Middle frontal gyrus (tissue), 1 donor: ENCODE measurements at regions not wholly inside any gene's neighbourhood (a gene's known extent, or its start where the extent isn't known, plus 50 kb on each side); places are given as distances from the start of the nearest gene placed in this dataset.

Experiments used
- DNase-seq: peaks from one replicate; pipeline ENCODE4 v3.0.0-alpha.2; 2015; ENCODE audit warnings: low spot score; ENCODE audit errors: extremely low spot score

DNA sequence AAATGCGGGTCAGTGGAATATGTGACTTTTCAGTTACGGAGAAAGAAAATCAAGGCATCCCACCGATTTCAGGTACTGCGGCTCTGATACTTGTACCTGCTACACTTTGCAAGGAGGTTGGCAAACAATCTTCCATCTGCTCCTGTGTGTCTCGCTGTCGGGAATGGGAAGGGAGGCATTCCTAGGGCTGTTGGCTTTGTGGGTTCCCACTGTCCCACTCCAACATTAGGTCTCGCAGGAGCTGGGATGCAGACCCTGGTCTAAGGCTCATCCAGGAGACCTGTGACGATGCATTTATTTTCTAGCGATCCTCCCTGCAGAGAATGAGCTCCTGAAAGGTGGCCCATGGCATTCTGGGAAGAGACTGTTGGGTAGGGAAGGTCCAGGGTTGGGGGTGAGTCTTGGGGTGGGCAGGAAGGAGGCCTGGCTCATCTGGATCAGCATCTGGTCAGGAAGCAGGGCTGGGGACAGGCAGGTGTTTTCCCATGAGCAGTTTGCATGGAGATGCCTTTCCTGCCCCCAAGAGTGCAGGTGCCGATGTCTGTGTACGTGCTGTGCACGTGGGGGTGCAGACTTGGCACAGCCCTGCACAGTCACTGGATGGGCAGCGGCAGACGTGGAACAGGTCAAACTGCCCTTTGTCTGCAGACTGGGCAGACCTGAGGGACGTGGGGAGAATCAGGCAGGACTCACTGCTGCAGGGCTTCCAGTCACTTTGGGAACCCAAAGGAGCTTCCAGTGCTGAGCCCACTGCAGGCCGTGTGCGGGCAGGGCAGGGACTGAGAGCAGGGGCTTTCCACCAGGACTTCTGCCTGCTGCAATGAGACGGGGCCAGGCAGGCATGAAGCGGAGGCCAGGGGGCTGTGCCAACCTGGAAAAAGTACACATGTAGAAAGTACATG is 152.4 kb downstream of the TEX29 start:
- no peak for DNase-seq

DNA sequence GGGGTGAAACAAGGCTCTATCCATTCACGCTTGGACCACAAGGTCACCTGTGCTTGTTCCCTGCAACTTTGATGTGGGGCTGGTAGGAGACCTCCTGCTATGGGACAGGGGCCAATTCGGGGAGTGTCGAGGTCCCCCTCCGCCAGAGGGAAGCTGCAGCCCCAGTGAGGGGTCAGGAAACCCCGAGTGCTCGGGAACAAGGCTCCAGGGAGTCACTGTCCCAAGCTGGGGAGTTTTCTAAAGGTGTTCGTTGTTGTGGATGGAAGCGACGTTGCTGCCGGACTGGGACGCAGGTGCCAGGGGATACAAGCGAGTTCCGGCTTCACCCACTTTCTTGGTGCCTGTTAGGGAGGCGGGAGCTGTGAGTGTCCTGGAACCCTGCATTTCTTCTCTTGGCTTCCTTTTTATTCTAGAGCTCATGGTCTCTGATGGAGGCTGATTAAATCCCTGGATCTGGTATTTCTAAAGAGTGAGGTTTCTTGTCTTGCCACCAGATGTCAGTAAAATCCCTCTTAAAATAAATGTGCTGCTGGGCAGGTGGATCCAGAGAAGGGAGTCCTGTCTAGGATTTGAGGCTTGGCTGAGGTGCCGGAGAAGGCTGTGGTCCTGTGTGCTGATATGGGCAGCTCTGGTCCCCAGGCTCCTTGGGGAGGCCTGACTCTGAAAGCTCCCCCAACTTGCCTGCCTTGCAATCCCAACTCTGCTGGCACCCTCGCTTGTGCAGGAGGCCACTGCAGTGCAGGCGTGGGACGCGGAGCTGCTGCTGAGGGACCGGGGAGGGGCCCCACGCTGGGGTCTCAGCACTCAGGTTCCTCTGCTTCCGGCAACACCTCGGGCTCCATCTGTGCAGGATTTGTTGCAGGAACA is 153.9 kb downstream of the TEX29 start:
- DNase-seq: peak; percentile 48

DNA sequence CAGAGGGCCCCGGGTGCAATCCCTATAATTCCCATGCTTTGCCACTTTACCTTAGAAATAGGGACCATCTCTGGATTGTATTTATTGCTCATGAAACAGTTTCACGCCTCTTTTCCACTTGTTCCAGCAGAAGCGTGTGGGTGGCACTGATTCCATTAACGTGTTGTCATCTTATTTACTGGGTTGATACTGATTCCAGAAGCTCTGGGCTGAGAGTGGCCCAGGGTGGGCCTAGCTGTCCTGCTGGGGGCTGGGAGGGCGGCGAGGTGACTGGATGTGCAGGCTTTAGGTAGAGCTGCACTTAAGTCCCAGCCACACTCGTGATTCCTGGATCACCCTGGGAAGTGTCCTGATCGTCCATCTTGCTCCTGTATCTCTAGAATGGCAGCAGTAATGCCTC is 155.0 kb downstream of the TEX29 start:
- no peak for DNase-seq

DNA sequence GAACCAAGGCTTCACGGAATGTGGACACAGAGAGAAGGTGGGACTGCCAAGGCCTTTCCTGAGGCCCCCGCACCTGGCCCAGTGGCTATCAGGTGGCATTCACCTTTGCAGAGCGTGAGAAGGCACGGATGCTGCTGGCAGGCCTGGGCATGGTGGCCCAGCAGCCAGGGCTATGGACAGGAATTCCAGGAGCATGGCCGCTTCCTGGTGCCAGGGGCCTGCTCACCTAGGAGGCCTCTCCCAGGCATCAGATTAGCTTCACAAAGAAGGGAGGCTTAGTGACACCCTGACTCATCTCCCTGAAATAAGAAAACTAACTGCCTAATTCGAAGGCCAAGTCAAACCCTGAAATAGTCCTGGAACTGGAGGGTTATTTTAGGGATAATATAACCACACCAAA is 155.8 kb downstream of the TEX29 start:
- no peak for DNase-seq

DNA sequence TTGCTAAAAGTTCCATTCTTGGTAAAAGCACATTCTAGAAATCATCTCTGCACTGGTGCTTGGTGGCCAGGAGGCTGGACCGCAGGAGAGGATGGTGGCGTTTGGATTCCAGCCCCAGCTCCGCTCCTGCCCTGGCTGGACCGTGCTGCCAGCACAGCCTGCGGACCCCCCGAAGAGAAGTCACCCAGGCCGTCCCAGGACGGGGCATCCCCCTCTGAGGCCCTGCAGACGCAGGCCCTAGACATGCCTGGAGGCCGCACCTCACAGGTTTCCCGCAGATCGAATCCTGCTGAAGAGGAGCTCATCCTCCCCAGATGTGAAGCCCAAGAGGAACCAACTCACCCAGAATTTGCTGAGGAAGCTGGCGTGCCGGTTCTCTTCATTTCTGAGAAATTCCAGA is 159.0 kb downstream of the TEX29 start:
- DNase-seq: no peak

DNA sequence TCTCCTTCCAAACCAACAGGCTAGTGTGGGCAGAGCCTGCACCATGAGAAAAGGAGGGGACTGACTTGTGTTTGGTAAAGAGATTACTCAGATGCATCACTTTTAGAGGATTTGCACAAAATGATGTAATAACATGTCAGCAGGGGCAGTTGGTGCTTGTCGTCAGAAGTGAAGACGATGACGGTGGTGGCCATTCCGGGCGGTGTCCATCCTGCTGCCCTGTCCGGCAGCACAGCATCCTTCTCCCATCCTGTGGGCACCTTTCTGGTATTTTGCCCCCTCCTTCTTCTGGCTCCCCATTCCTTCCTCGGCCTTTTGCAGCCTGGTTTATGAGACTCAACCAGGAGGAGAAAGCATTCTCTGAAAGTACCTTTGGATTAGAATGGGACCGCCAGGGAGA is 160.1 kb downstream of the TEX29 start:
- DNase-seq: no peak

DNA sequence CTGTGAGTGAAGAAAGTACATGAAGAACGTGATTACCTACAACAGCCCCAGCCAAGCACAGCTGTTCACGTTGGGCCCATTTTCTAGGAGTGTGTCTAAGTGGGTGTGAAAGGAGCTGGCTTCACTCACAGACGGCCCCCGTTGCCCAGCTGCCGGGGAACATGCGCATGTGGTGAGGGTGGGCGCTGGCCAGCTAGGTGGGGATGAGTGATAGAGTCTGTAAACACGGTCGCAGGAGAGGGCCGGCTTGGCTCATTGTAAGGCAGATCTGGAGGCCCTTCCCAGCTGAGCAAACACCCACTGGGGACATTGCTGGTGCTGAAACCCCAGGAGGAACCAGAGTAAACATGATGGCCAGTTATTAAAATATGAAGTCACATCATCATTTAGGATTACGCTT is 160.5 kb downstream of the TEX29 start:
- DNase-seq: no peak

DNA sequence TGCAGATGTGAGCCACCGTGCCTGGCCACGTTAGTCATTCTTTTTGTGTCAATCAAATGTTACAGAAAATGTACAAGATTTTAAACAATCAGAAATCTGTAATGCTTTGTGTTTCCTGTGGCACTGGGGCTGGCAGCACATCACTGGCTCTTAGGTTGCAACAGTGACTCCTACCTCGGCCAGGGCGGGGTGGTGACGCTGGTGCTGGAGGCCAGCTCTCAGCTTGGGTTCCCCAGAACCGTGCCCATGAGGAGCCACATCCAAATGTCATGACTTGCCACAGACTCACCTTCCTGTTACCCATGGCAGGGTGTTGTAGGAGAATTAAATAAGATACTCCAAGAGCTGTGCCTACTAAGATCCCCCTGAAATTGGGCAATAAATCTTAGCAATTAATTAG is 161.7 kb downstream of the TEX29 start:
- DNase-seq: no peak

DNA sequence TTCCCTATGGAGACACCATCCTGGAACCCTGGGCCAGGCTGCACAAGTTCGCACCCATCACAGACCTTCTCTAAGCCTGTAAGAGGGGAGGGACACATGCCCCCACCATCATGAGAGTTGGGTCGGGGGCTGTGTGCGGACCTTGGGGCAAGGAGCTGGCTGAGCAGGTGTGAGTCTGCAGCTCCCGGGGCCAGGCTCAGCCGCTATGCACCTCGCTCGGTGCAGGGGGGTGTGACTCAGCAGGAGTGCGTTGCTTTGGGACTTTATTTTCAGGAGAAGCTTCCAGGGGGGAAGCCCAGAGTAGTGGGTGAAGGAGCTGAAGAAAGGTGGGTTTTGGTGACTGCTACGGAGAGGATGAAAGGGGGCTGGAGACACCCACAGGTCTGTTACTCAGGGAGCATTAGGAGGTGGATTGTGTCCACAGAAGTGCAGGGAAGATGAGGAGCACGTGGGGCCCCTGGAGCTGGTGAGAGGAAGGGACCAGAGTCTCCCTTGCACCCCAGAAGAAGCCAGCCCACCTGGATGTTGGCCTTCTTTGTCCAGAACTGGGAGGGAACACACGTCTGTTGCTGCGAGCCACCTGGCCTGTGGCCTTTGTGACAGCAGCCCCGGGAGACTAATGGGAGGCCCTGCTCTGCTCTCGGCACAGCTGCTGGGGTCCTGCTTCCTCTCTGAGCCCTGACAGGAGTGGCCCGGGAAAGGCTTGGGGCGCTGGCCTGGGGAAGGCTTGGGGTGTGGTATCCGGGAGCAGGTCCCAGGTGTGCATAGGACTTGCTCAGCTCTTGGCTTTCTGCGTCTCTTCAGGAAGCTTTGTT is 162.6 kb downstream of the TEX29 start:
- DNase-seq: no peak

DNA sequence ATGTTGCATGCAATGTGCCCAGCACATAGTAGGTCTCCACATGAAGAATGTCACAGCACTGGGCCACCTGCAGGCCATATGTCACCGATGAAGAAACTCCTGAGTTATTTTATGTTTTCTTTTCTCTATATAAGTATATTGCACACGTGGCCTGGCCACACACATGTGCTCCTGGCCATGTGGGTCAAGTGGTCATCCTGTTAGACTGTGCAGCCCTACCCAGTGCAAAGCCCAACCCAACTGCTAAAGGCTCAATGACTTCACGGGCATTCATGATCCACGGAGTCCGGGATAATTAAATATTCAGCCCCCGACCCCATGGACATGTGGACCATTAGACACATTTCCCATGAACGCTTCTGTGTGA is 163.2 kb downstream of the TEX29 start:
- no peak for DNase-seq

DNA sequence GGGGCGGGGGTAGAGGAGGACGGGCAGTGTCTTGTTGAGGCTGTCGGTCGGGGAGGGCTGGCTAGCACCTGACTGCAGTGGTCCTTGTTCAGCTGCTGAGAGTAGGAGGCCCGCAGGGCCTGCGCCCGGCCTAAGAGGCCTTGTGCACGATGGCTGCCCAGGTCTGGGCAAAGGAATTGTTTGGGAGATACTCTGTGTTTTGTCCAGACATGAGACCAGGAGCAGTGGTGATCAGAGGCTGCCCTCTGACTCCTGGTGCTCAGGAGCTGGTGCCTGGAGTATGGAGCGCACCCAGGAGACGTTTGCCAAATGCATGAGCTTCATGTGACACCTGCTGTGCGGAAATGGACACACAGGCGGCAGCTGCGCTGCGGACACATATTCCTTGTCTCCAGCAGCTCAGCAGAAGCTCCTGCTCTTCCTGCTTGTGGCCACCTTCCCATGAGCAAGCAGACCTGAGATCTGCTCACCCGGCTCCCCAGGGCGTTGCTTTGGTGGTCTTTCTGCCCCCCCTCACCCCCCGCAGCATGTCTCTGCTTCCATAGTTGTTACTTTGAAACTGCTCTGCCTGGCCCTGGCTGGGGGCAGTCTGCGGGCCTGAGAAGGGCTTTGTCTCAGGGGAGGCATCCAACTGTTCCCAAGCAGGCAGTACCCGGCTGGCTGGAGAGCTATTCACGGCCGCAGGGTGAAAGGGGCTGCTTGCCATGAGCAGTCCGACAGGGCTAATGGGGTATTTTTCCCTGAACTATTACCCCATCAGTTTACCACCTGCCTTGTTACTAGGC is 163.9 kb downstream of the TEX29 start:
- no peak for DNase-seq

DNA sequence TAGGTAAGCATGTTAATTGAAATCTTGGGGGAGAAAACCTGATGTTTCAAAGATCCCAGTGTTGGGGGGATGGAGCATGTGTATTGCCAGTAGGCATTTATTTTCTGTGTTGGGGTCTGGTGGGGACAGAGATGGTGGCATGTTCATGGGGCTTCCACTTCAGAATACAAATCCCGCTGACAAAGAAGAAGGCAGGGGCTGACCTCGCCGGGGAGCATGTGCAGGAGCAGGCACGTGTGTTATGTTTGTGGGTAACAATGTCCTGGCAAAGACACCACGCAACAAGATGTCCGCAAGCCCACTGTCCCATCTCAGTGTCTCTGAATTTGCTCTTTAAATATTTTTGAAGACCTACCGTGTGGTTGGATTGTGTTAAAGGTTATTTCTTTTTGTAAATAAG is 164.5 kb downstream of the TEX29 start:
- no peak for DNase-seq

DNA sequence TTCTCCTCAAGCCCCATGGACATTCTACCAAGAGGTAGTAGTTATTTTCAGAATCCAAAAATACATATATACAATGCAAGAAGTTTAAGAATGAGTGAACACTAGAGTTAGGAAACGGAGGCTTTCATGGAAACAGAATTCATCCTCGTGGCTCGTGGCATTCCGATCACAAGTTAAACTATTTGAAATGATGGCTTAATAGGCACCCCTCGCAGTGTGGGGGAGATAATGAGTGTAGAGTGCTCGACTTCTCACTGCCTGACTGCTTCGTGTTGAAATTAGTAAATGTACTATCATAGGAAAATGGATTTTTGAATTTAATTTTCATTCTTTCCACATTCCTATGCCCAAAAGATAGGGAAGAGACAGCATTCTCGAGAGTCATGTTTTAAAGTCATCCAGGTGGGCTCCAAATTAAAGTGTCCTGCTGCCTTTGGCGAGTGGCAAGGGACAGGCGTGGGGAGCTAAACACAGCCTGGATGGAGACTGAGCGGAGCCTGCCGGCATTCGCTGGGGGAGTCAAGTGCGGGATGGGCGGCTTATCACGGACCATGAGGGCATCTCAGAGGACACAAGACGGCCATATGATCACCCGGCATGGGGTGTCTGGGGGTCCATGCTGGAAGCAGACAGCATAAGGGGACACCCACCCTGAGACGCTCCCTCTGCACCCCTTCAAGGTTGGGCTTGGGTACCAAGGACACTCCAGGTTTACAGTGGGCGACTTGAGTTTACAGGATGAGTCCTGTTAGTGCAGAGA is 165.2 kb downstream of the TEX29 start:
- no peak for DNase-seq

DNA sequence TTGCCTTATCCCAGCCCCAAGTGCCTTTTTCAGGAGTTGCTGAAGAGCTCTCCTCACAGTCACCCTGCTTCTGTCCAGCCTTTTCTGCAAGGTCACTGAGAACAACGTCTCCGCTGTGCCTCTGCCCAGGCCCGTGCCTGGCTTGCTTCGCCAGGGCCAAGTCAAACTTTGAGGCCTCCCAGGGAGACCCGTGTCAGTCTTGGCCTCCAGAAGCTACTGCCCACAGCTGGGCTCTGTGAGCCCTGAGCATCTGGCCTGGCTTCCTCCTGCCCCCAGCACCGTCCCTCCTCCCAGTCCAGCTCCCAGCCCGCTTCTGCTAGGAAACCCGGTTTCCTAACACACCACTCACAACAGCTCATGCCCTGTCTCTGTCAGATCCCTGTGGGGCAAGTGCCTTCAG is 165.9 kb downstream of the TEX29 start:
- DNase-seq: no peak

DNA sequence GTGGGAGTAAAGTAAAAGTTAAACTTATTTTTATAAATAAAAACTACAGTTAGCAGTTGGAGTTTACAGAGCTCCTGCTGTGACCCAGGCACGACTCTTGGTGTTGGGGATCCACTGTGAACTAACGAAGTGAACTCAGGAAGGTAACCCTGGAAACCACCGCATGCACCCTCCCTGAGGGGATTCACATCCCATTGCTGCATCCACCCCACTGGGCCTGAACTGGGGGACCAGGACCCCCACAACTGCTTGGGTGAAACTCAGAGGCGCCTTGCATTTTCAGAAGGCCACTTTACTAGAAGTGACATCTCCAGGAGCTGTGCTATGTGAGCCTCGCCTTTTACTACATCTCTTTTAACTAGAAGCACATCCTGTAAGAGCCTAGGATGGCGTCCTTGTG is 166.4 kb downstream of the TEX29 start:
- no peak for DNase-seq

DNA sequence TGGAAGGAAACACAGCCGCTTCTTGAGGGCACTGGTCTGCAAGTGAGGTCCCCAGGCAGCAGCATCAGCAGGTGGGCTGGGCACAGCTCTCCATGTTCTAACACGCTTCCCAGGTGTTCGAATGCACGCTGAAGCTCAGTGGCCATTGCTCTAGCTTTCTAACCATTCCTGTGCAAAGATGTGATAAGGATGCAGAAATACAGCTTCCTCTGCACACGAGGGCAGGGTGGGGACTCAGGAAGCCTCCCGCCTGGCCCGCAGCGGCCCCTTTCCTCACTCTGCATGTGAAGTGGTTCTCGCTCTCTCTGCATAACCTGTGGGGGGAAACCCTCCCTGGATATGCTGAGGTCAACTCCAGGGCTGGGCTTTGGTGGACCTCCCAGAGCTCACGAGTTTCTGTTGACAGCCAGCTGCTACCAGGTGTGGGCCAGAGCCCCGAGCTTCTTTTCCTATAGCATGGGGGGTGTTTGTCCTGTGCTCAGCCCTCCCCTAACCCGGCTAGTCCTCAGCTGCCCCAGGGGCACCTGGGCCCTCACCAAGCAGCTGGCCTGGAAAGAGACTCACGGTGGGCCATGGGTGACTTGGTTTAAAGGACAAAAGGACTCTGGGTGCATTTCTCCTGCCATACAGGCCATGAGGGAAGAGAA is 168.2 kb downstream of the TEX29 start:
- no peak for DNase-seq

DNA sequence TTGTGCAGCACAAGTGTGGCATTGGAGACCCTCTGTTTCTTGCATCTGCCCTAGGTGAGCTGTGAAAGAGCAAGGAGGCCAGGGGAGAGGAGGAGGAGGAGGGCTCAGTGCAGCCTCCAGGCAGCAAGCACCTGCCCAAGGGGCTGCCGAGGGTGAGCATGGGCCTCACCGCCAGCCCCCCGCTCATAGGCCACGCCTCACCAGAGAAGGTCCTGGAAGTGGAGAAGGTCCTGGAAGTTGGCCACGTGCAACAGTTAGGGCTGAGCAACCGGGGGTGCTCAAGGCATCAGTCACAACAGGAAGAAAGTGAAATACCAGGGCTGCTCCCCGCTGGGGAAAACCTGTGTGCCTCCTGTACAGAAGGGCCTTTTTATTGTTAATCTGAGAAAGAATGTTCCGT is 168.9 kb downstream of the TEX29 start:
- no peak for DNase-seq

DNA sequence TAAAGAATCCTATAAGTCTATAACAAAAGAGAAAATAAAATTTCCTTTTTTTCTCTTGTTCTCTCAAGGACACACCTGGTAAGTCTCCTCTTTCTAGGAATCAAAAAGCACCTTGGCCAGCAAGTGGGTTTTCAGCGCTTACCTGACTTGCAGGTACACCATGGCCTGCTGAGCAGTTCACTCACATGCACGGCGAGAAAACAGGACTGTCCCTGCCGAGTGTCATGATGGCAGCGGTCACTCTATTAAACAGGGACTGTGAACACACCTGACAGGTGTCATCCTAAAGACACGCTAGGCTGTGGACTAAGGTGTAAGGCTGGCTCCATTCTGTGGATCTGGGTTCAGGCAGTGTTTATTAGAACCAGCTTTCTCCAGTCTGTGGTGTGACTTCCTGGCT is 170.2 kb downstream of the TEX29 start:
- DNase-seq: no peak

DNA sequence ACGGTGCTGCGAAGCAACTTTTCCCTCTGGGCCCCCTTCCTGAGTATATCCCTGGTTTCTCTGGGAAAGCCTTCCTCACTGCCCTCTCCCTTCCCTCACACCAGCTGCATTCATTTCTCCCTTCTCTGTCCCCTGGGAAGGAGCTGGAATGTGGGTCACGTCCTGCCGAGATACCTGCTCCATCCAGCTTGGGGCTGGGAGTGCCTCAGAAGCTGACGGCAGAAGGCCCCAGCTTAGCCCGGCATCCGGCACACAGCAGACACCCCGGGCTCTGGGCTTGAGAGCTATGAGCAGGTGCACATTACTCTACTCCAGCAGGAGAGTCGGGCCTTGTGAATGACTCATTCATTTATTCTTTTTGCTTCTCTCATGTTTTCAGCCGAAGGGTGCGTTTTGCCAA is 170.6 kb downstream of the TEX29 start:
- DNase-seq: no peak

DNA sequence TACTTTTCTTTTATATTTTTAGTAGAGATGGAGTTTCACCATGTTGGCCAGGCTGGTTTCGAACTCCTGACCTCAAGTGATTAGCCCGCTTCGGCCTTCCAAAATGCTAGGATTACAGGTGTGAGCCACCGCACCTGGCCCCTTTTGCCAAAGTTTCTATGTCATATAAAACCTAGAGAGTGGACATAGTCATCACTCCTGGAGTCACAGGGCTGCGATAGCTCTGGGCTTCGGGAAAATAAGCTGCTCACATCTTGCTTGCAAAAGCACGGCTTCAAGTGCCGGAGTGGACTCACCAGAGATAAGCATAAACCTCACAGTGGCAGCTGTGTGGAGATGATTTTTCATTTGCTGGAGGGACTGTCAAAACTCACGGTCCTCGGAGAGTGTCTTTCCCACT is 171.2 kb downstream of the TEX29 start:
- DNase-seq: no peak
